ENCODE measurements at regions not wholly inside any gene's neighbourhood (a gene's known extent, or its start where the extent isn't known, plus 50 kb on each side); places are given as distances from the start of the nearest gene placed in this dataset.

GRCh38 chr19:29090783-29091526, 122.0 kb downstream of the UQCRFS1 start:
- ChIA-PET POLR2A (no interaction called here), CTCF (no interaction called here)
- no peak overlapping the region for H3K4me3 Mint-ChIP-seq
- no peaks in the 10 kb centered on the region for H3K9me3 Mint-ChIP-seq
- no peaks in the 10 kb centered on the region for H3K36me3 Mint-ChIP-seq (ENCODE audit: low read depth)
- TF ChIP-seq CTCF (IDR thresholded peaks at IDR 0.05): no peak
- no peaks in the 10 kb centered on the region for H3K4me1 Mint-ChIP-seq (ENCODE audit: low read depth)
- no peak overlapping the region for H3K27ac Mint-ChIP-seq
- intact Hi-C loops (cut with micrococcal nuclease): no loop called here
- ATAC-seq (no peak), DNase-seq (no peak)
- no peaks in the 10 kb centered on the region for H3K27me3 Mint-ChIP-seq

GRCh38 chr19:29089315-29089870, 123.6 kb downstream of the UQCRFS1 start:
- CTCF ChIA-PET: interaction anchor here (1.3 kb wide), 1 partner anchor 174 kb away, joined by 3 read pairs; no protein-coding TSS in a partner anchor
- intact Hi-C loops (cut with micrococcal nuclease): no loop called here

GRCh38 chr19:29088761-29089160, 124.2 kb downstream of the UQCRFS1 start:
- H3K4me3 Mint-ChIP-seq: no peak overlapping the region
- ChIA-PET CTCF (interaction anchor here (1.3 kb wide), 1 partner anchor 174 kb away, joined by 3 read pairs; no protein-coding TSS in a partner anchor), POLR2A (no interaction called here)
- no peaks in the 10 kb centered on the region for H3K36me3 Mint-ChIP-seq (ENCODE audit: low read depth)
- no peaks in the 10 kb centered on the region for H3K9me3 Mint-ChIP-seq
- ATAC-seq (no peak), DNase-seq (no peak)
- no peak for TF ChIP-seq CTCF (IDR thresholded peaks at IDR 0.05)
- peaks cover 4% of the 10 kb centered on the region for H3K27me3 Mint-ChIP-seq
- H3K27ac Mint-ChIP-seq: no peak overlapping the region
- intact Hi-C loops (cut with micrococcal nuclease): no loop called here
- no peaks in the 10 kb centered on the region for H3K4me1 Mint-ChIP-seq (ENCODE audit: low read depth)

More at GRCh38 chr19:29089315-29089870, 123.6 kb downstream of the UQCRFS1 start:
- no peak for TF ChIP-seq CTCF (IDR thresholded peaks at IDR 0.05)
- no peak overlapping the region for H3K4me3 Mint-ChIP-seq
- ATAC-seq: no peak
- peaks cover 4% of the 10 kb centered on the region for H3K27me3 Mint-ChIP-seq
- no peak overlapping the region for H3K27ac Mint-ChIP-seq
- H3K36me3 Mint-ChIP-seq (ENCODE audit: low read depth): no peaks in the 10 kb centered on the region
- no peaks in the 10 kb centered on the region for H3K4me1 Mint-ChIP-seq (ENCODE audit: low read depth)
- no peak for DNase-seq
- POLR2A ChIA-PET: no interaction called here
- no peaks in the 10 kb centered on the region for H3K9me3 Mint-ChIP-seq

- no peak for TF ChIP-seq CTCF (IDR thresholded peaks at IDR 0.05)
- no peaks in the 10 kb centered on the region for H3K9me3 Mint-ChIP-seq
- intact Hi-C loops (cut with micrococcal nuclease): no loop called here
- ATAC-seq (no peak), DNase-seq (no peak)
- ChIA-PET POLR2A (interaction anchor here (0.7 kb wide), 1 partner anchor 26 kb away, joined by 3 read pairs; no protein-coding TSS in a partner anchor), CTCF (no interaction called here)
- no peak overlapping the region for H3K4me3 Mint-ChIP-seq
- H3K27ac Mint-ChIP-seq: no peak overlapping the region
- no peaks in the 10 kb centered on the region for H3K4me1 Mint-ChIP-seq (ENCODE audit: low read depth)
- no peaks in the 10 kb centered on the region for H3K36me3 Mint-ChIP-seq (ENCODE audit: low read depth)
- H3K27me3 Mint-ChIP-seq: peaks cover 6% of the 10 kb centered on the region
Measured at GRCh38 chr19:29086646-29087045, 126.3 kb downstream of the UQCRFS1 start.

- Mint-ChIP-seq H3K4me1 (ENCODE audit: low read depth) (no peaks in the 10 kb centered on the region), H3K36me3 (ENCODE audit: low read depth) (no peaks in the 10 kb centered on the region), H3K27ac (no peak overlapping the region), H3K27me3 (peaks cover 6% of the 10 kb centered on the region), H3K9me3 (no peaks in the 10 kb centered on the region), H3K4me3 (no peak overlapping the region)
- no peak for TF ChIP-seq CTCF (IDR thresholded peaks at IDR 0.05)
- ATAC-seq (no peak), DNase-seq (no peak)
- ChIA-PET POLR2A (interaction anchor here (0.7 kb wide), 1 partner anchor 25 kb away, joined by 3 read pairs; no protein-coding TSS in a partner anchor), CTCF (no interaction called here)
- intact Hi-C loops (cut with micrococcal nuclease): no loop called here
Measured at GRCh38 chr19:29086182-29086581, 126.8 kb downstream of the UQCRFS1 start.

Measured in activated CD8-positive, alpha-beta T cell treated with anti-CD3 and anti-CD28 coated beads for 36 hours (primary cell).